ENCODE measurements at regions not wholly inside any gene's neighbourhood (a gene's known extent, or its start where the extent isn't known, plus 50 kb on each side); places are given as distances from the start of the nearest gene placed in this dataset.
A peak's percentile ranks its signal among the peaks of the same experiment; 100 is the strongest.

GRCh38 chr21:28783641-28784185 is 209.0 kb downstream of the LTN1 start:
- DNase-seq = no peak

GRCh38 chr21:28781602-28782276 is 210.9 kb downstream of the LTN1 start:
- DNase-seq = peak in 1 of 2 donors; percentile 12

DNA sequence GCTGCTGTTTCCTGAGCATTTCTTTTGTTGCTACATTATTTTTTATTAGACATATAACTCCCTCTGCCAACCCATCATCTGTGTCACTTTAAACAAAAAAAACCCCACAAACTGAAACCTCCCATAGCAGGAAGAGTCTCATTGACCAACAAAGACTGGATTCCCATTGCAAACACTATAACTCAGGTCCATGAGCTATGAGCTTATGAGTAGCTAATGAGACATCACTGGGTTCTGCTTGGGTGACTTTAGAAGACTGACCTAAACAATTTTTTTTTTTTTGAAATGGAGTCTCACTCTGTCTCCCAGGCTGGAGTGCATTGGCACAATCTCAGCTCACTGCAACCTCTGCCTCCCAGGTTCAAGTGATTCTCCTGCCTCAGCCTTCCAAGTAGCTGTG is 212.8 kb downstream of the LTN1 start:
- DNase-seq = no peak

GRCh38 chr21:28776251-28776650 is 216.4 kb downstream of the LTN1 start:
- DNase-seq = no peak

GRCh38 chr21:28775071-28775470 is 217.6 kb downstream of the LTN1 start:
- DNase-seq = no peak

GRCh38 chr21:28773036-28773435 is 219.6 kb downstream of the LTN1 start:
- no peak for DNase-seq

DNA sequence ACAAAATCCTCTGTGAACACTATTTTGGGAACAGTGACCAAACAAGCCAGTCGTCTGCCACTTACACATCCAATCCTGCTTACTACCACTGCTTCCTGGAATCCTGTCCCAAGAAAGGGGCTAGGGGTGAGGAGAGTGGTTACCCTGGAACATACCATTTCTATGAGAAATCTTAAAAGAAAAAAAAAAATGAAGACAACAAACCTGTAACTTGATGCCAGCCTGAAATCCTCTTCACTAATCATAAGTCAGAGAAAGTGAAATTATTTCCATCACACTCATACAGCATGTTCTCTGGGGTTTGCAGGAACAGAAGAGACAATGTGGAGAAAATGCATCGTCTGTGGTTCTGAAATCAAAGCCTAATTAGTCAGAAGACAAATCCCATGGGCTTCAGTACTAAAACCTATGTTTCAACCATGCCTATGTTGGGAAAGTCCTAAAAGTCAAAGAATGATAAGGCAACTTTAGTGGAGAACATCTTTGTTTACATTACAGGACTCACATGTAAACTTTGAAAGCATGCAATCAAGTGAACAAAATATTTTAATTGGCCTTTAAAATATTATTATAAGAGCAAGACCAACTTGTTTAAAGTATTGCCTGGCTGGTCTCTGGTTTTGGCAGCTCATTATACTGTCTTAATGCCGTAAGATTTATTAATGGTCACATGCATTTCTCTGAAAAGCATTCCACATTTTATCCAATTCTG is 220.7 kb downstream of the LTN1 start:
- DNase-seq = no peak

DNA sequence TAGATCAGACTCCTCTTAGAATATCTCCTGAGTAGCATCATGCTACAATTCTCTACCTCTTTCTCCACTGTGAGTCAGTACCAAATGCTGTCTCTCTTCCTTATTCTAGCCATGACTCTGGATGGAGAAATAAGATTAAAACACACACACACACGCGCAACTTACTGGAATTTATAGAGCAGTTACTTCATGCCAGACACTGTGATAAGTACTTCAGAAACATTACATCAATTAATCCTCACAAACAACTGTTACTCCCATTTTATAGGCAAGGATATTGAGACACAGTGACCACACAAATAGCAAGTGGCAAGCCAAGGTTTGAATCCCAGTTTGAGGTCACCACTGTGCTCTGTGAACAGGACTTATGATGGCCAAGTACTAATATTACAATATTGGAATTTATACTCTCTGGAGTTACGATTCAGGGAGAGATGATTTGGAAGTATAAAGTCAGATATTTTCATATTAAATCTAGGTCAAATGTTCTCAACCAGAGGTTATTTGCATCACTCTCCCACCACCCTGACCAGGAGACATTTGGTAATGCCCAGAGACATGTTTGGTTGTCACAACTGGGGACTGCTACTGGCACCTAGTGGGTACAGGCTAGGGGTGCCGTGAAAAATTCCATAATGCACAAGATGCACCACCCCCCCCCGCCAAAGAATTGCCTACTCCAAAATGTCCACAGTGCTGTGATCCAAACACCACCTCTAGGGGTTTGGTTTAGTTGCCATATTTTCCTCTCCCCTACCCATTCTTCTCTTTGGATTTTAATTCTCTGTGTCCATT is 221.6 kb downstream of the LTN1 start:
- no peak for DNase-seq

DNA sequence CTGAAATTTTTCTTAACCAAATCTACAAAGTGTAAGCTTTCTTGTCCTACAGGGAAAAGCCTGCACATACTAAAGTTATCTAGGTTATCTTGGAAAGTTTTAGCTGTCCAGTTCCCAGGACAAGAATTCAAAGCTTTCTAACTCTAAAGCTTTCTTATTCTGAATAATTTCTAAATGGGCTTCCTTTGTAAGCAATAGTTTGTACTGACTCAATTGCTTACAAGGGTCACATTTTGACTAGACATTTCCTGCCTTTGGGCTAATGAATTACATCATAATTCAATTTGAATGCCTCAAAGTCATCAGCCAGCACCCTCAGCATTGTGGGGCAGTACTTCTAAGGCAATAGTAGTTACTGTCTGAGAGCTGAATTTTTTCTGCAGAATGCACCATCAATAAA is 223.0 kb downstream of the LTN1 start:
- DNase-seq = no peak

GRCh38 chr21:28768753-28769152 is 223.9 kb downstream of the LTN1 start:
- DNase-seq = no peak

DNA sequence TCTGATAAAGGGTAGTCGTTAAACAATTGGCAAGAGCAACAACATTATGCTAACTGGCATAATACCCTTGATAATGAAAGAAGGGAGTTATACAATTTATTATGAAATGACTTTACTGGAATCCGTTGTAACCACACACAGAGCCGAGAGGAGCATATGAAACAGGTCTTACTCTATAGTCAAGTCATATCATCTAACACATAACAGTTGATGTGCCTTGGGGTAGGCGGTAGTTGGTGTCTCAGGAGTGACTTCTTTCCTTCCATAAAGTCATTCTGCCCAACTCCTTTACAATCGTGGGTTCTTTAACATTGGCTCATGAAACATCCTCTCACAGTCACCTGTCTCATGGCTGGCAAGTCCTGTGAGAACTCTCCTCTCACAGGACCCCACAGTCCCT is 225.2 kb downstream of the LTN1 start:
- DNase-seq = no peak

DNA sequence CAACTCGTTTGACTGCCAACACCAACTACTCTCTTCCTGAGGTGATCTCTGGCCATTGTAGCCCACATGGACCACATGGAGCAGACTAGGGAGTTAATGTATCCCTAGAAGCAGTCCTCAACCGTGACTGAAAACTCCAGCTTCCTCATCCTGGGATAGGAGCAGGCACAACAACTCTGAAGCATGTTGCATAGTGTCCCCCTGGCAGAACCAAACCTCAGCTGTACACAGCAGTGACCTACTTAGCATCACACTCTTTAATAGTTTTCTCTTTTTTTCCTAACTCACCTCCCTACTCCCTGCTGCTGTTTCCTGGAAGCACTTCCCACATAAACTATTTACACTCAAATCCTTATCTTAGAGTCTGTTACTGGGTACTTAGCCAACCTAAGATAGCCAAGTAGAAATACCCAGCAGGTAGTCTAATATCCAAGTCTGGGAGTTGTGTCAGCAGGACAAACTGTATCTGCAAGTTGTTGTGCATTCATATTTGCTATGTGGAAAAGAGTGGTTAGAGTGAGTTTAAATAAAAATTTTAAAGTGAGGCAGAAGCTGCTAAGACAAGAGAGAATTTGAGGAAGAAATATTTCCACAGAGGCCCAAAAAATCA is 228.8 kb downstream of the LTN1 start:
- DNase-seq = no peak

DNA sequence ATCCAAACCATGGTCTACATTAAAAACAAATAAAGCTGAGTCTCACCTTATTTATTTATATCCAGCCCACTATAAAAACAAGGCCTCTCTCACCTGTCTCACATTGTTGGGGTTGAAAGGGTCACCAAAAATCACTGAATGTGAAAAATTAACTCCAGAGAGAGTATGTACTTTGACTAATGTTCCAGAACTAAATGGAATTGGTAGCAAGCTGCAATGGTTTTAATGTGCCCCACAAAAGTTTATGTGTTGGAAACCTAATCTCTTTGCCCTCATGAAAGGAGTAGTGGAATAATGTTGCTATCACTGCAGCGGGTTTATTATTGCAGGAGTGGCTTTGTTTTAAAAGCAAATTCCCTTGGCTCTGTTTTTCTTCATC is 230.3 kb downstream of the LTN1 start:
- no peak for DNase-seq

DNA sequence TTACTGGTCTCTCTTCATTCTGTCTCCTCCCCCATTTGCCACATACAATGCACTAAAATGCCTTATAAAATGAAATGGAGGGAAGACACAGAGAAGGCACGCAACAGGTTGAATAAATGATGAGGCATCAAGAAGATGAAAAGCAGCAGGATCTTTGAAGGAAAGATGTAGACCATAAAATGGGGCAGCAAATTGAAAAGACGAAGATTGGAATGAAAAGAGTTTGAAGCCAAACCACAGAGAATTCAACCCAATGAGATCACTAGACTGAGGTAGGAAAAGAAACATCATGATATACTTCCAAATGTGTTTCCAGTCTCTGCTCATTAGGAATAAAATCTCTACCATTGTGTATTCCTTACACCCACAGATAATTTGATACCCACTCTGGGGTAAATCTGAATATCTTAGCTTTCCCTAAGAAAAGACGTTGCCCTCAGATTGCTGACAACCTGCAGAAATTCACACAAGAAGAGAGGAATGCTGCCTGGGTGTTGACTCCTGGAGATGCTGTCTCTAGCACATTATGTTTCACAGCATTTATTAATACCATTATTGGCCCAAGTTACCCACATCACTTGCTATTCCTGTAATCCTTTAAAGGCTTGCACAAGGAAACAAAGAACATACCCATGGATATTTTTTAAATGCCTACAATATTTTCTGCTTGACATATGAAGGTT is 230.9 kb downstream of the LTN1 start:
- no peak for DNase-seq

GRCh38 chr21:28758883-28759242 is 233.8 kb downstream of the LTN1 start:
- no peak for DNase-seq

DNA sequence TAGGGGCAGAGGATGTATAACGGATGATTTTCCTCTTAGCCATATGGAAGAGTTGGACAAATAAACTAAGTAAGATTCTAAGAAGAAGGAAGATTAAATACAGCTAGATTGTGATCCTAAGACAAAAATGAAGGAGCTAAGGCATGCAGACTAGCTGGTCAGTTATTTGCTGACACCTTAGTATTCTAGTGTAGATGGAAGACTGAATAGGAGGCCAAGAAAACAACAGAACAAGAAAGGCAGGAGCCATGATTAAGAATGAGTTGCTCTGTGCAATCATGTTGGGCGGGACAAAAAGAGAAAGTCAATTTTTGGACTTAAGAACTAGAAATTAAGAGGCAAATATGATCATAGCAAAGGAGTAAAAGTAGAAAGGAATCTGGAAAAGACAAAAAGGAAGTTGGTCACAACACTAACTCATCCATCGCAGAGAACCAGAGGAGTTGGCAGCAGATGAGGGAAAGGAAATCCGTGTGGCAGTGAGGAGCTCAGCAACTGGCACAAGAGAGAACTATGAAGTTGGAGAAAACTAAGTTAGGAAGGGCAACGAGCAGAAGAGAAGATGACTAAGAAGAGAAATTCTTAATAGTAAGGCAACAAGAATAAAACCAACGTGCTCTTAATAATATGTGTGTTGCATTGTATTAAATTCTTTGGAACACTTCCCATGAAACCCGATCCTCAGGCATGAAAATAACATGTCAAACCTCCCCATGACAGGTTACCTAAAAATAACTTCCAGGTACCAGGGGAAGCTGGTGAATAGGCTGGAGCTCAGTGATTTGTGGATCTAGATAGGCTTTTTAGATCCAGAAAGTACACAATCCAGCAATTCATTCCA is 234.4 kb downstream of the LTN1 start:
- no peak for DNase-seq

DNA sequence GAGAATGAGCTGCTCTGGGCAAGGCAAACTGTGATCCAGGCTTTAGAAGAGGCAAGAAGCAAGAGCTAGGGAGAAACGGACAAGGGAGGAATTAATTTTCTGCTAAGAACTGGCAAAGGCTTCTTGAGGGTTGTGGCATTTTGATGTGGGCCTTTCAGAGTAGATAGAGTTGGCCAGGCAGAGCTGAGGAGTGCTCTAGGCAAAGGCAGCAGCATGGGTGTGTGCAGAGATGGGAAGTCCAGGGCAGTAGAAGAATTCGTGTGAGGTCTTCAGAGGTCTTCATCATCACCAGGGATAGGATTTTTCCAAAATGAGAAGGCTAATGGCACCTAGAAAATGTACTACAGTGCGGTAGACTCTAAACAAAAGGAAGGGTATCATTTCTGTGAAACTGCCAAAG is 237.8 kb downstream of the LTN1 start:
- no peak for DNase-seq

DNA sequence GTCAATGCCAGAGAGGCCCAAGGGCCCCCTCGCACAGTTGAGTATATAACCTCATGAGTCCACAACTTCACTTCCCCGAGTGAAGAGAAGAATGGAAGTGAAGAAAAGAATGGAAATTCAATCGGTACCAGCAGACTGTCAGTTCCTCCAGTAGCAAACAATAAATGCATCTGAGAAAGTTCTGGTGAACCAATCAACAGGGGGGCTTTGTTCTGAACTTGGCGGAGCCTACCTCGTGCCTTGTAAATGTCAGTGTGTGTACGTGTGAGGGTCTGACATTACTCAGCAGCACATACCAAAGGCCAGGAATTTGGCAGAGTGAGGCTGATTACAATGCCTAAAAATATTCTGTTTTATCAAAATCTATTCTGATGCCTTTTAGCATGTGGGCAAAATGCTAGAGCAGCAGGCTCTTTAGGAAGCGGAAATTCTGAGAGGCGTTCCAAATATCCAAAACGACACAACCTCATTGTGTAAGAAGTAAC is 238.5 kb downstream of the LTN1 start:
- no peak for DNase-seq

DNA sequence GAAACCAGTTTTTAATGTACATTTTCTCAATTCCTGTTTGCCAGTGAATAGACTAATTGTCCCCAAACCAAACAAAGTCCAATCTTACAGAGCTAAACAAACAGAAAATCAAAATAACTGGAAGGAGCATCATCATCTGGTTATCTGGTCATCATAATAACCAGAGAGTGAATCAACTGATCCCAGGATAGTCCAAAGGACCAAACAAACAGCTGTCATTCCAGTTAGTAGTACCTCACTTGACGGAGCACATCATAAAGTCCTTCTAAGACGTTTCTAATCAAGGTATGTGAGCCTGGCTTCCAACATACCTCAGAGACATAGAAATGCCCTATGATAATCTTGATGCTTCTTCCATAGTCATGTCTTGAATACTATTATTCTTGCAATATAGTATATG is 240.5 kb downstream of the LTN1 start:
- DNase-seq = no peak

GRCh38 chr21:28751176-28751575 is 241.5 kb downstream of the LTN1 start:
- no peak for DNase-seq

- DNase-seq = no peak
These were observed 242.1 kb downstream of the LTN1 start for GRCh38 chr21:28750565-28750964.

DNA sequence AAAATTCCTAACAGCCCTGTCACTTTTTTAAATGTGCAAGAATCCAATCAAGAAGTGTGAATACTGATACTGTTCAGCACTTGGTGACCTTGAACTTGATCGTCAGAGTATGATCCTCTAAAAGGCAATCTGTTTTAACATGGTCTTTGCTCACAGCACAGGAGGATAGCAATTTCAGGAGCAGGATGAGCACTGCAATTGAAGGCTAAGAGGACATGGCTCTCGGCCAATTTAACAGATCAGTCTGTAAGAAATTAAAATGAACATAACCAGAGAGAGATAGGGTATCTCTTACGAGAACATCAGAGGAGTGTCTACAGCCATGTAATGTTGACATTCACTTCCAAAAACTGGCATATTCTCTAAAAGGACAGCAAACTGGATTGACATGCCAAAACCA is 243.1 kb downstream of the LTN1 start:
- no peak for DNase-seq
